WTC11 (cell line): ENCODE measurements at regions not wholly inside any gene's neighbourhood (a gene's known extent, or its start where the extent isn't known, plus 50 kb on each side); places are given as distances from the start of the nearest gene placed in this dataset.

Experiments
- ATAC-seq: fragments of 200-7000 bp; cut with Tn5 transposase; 2 replicates; pipeline ENCODE4 v1.10.0; 2021; ENCODE audit warnings: mild to moderate bottlenecking, moderate library complexity
- CTCF ChIA-PET: fragments of 300-600 bp; sonication (Branson Sonifier 250); formaldehyde crosslinking; loops from one replicate; lab custom pipeline; 2021; ENCODE audit warnings: antibody characterized with exemption; lab: Charles Lee
- POLR2A ChIA-PET: fragments of 350-600 bp; sonication (Branson Sonifier 250); formaldehyde crosslinking; loops from one replicate; lab custom pipeline; 2021; ENCODE audit warnings: antibody characterized with exemption; lab: Charles Lee
- DNase-seq: peaks from one replicate; pipeline ENCODE4 v3.0.0; 2021; ENCODE audit warnings: low spot score
- H3K27ac Mint-ChIP-seq: 2 replicates; pipeline ENCODE4 v1.8.0; 2021; ENCODE audit warnings: mixed read lengths
- H3K27me3 Mint-ChIP-seq: 2 replicates; pipeline ENCODE4 v1.8.0; 2021; ENCODE audit warnings: low read depth, mild to moderate bottlenecking, moderate library complexity, mixed read lengths
- H3K36me3 Mint-ChIP-seq: 2 replicates; pipeline ENCODE4 v1.8.0; 2021; ENCODE audit warnings: mixed read lengths
- H3K4me1 Mint-ChIP-seq: 2 replicates; pipeline ENCODE4 v1.8.0; 2022; ENCODE audit warnings: mixed read lengths
- H3K4me3 Mint-ChIP-seq: 2 replicates; pipeline ENCODE4 v1.8.0; 2021; ENCODE audit warnings: mild to moderate bottlenecking, moderate library complexity, mixed read lengths
- H3K9me3 Mint-ChIP-seq: 2 replicates; pipeline ENCODE4 v1.8.0; 2021; ENCODE audit warnings: mixed read lengths
- GABPB1 ChIP-seq: sonication (generic); formaldehyde crosslinking; IDR thresholded peaks from 2 replicates; pipeline ENCODE4 v1.8.1; 2023; ENCODE audit warnings: mild to moderate bottlenecking, missing genetic modification reagents
- NFYB ChIP-seq: sonication (generic); formaldehyde crosslinking; conservative IDR thresholded peaks from 2 replicates; pipeline ENCODE4 v1.8.0; 2022; ENCODE audit warnings: low read depth, missing genetic modification reagents
- NR2C2 ChIP-seq: sonication (generic); formaldehyde crosslinking; IDR thresholded peaks from 2 replicates; pipeline ENCODE4 v1.8.0; 2022; ENCODE audit warnings: mild to moderate bottlenecking, missing genetic modification reagents
- PRRX2 ChIP-seq: fragments of 250-450 bp; sonication (Bioruptor Pico); IDR thresholded peaks from 2 replicates; pipeline ENCODE4 v1.8.0; 2021; ENCODE audit warnings: mild to moderate bottlenecking
- RELA ChIP-seq: sonication (generic); formaldehyde crosslinking; IDR thresholded peaks from 2 replicates; pipeline ENCODE4 v1.8.1; 2022; ENCODE audit warnings: missing genetic modification reagents, mild to moderate bottlenecking, borderline replicate concordance
- SOX15 ChIP-seq: fragments of 250-450 bp; sonication (Bioruptor Pico); IDR thresholded peaks from 2 replicates; pipeline ENCODE4 v1.9.0; 2021; ENCODE audit warnings: mild to moderate bottlenecking
- STAT6 ChIP-seq: sonication (generic); formaldehyde crosslinking; conservative IDR thresholded peaks from 2 replicates; pipeline ENCODE4 v1.8.1; 2023; ENCODE audit warnings: mild to moderate bottlenecking, low read depth, missing genetic modification reagents, moderate library complexity
- TEAD1 ChIP-seq: sonication (generic); formaldehyde crosslinking; IDR thresholded peaks from 2 replicates; pipeline ENCODE4 v1.8.0; 2022; ENCODE audit warnings: mild to moderate bottlenecking, missing genetic modification reagents
- ZBTB21 ChIP-seq: sonication (generic); formaldehyde crosslinking; IDR thresholded peaks from 2 replicates; pipeline ENCODE4 v1.8.1; 2023; ENCODE audit warnings: mild to moderate bottlenecking, missing genetic modification reagents, borderline replicate concordance
- ZNF121 ChIP-seq: sonication (generic); formaldehyde crosslinking; IDR thresholded peaks from 2 replicates; pipeline ENCODE4 v1.8.0; 2023; ENCODE audit warnings: missing genetic modification reagents
- ZNF219 ChIP-seq: sonication (generic); formaldehyde crosslinking; IDR thresholded peaks from 2 replicates; pipeline ENCODE4 v1.8.0; 2023; ENCODE audit warnings: missing genetic modification reagents, mild to moderate bottlenecking, borderline replicate concordance
- ZNF232 ChIP-seq: sonication (generic); formaldehyde crosslinking; IDR thresholded peaks from 2 replicates; pipeline ENCODE4 v1.8.0; 2022; ENCODE audit warnings: mild to moderate bottlenecking, missing genetic modification reagents
- ZNF416 ChIP-seq: fragments of 250-450 bp; sonication (Bioruptor Pico); IDR thresholded peaks from 2 replicates; pipeline ENCODE4 v1.9.0; 2021; ENCODE audit warnings: mild to moderate bottlenecking, inconsistent platforms
- TF ChIP-seq, protein P1 (sequence below): fragments of 250-450 bp; sonication (Bioruptor Pico); conservative IDR thresholded peaks from 2 replicates; pipeline ENCODE4 v1.9.0; 2021; ENCODE audit warnings: mild to moderate bottlenecking
- TF ChIP-seq, protein P2 (sequence below): sonication (generic); formaldehyde crosslinking; IDR thresholded peaks from 2 replicates; pipeline ENCODE4 v1.8.0; 2022; ENCODE audit warnings: mild to moderate bottlenecking, missing genetic modification reagents
- TF ChIP-seq, protein P3 (sequence below): sonication (generic); formaldehyde crosslinking; IDR thresholded peaks from 2 replicates; pipeline ENCODE4 v1.8.1; 2023; ENCODE audit warnings: mild to moderate bottlenecking, missing genetic modification reagents, borderline replicate concordance
- TF ChIP-seq, protein P4 (sequence below): sonication (generic); formaldehyde crosslinking; IDR thresholded peaks from 2 replicates; pipeline ENCODE4 v1.8.1; 2022; ENCODE audit warnings: mild to moderate bottlenecking, missing genetic modification reagents, moderate library complexity, borderline replicate concordance
- TF ChIP-seq, protein P5 (sequence below): fragments of 250-450 bp; sonication (Bioruptor Pico); IDR thresholded peaks from 2 replicates; pipeline ENCODE4 v1.9.0; 2021; ENCODE audit warnings: mild to moderate bottlenecking, borderline replicate concordance

DNA sequence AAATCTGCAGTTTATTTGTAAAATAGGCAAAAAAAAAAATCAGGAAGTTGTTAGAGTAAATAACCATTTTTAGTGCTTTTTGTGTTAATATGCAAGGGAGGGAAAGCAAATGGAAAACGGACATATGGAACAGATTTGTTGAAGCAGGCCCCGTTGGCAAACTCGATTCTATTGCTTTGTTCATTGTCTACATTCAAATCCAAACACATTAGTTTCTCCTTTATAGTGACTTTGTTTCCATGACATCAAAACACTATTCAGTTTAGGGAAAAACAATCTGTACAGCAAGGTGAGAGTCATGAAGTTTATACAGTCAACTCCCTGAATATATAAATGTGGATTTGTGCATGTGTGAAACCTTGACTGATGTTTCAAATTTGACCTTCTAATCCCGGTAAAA lies 142.2 kb downstream of the FAM47A start:
- H3K4me1 Mint-ChIP-seq, result no peaks in the 10 kb centered on the region
- POLR2A ChIA-PET, result no interaction called here
- ATAC-seq, result no peak

More for the DNA sequence above, 142.2 kb downstream of the FAM47A start:
- no peaks in the 10 kb centered on the region for H3K36me3 Mint-ChIP-seq
- no peaks in the 10 kb centered on the region for H3K27me3 Mint-ChIP-seq
- 0 out of 2 replicates have a peak, but pooled peaks cover under 1% of the 10 kb centered on the region for H3K9me3 Mint-ChIP-seq
- H3K27ac Mint-ChIP-seq, result no peak overlapping the region
- DNase-seq, result no peak
- CTCF ChIA-PET, result no interaction called here
- no peak overlapping the region for H3K4me3 Mint-ChIP-seq
- TF ChIP-seq, protein P1, sequence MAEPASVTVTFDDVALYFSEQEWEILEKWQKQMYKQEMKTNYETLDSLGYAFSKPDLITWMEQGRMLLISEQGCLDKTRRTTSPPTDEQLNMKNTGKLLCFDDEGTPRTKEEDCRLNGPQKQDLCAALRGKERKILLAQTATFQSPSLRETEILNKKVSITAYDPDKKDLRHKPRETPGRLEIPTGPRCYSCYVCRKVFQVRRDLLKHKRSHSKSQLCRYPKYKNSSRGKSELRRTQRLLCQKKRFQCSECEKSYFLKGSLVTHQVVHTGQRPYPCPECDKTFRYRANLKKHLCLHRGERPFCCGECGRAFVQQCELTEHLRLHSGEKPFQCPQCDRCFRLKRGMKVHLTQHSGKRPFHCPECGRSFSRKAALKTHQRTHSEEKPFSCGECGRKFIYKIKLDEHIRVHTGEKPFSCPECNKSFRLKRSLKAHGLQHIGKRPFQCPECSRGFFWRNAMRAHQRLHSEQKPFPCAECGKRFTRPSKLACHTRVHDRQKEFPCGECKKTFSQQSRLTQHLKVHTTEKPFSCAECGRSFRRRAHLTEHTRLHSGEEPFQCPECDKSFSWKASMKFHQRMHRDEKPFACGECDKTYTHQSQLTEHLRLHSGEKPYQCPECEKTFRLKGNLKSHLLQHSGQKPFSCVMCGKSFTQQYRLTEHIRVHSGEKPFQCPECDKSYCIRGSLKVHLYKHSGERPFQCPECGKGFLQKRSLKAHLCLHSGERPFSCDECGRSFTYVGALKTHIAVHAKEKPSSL (CRISPR knock-in tag), result no peak
- TF ChIP-seq GABPB1 (CRISPR knock-in tag), result no peak
- TF ChIP-seq, protein P2, sequence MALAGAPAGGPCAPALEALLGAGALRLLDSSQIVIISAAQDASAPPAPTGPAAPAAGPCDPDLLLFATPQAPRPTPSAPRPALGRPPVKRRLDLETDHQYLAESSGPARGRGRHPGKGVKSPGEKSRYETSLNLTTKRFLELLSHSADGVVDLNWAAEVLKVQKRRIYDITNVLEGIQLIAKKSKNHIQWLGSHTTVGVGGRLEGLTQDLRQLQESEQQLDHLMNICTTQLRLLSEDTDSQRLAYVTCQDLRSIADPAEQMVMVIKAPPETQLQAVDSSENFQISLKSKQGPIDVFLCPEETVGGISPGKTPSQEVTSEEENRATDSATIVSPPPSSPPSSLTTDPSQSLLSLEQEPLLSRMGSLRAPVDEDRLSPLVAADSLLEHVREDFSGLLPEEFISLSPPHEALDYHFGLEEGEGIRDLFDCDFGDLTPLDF (CRISPR knock-in tag), result no peak
- TF ChIP-seq, protein P3, sequence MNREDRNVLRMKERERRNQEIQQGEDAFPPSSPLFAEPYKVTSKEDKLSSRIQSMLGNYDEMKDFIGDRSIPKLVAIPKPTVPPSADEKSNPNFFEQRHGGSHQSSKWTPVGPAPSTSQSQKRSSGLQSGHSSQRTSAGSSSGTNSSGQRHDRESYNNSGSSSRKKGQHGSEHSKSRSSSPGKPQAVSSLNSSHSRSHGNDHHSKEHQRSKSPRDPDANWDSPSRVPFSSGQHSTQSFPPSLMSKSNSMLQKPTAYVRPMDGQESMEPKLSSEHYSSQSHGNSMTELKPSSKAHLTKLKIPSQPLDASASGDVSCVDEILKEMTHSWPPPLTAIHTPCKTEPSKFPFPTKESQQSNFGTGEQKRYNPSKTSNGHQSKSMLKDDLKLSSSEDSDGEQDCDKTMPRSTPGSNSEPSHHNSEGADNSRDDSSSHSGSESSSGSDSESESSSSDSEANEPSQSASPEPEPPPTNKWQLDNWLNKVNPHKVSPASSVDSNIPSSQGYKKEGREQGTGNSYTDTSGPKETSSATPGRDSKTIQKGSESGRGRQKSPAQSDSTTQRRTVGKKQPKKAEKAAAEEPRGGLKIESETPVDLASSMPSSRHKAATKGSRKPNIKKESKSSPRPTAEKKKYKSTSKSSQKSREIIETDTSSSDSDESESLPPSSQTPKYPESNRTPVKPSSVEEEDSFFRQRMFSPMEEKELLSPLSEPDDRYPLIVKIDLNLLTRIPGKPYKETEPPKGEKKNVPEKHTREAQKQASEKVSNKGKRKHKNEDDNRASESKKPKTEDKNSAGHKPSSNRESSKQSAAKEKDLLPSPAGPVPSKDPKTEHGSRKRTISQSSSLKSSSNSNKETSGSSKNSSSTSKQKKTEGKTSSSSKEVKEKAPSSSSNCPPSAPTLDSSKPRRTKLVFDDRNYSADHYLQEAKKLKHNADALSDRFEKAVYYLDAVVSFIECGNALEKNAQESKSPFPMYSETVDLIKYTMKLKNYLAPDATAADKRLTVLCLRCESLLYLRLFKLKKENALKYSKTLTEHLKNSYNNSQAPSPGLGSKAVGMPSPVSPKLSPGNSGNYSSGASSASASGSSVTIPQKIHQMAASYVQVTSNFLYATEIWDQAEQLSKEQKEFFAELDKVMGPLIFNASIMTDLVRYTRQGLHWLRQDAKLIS (CRISPR knock-in tag), result no peak
- TF ChIP-seq, protein P4, sequence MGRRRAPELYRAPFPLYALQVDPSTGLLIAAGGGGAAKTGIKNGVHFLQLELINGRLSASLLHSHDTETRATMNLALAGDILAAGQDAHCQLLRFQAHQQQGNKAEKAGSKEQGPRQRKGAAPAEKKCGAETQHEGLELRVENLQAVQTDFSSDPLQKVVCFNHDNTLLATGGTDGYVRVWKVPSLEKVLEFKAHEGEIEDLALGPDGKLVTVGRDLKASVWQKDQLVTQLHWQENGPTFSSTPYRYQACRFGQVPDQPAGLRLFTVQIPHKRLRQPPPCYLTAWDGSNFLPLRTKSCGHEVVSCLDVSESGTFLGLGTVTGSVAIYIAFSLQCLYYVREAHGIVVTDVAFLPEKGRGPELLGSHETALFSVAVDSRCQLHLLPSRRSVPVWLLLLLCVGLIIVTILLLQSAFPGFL (CRISPR knock-in tag), result no peak
- no peak for TF ChIP-seq ZBTB21 (CRISPR knock-in tag)
- no peak for TF ChIP-seq TEAD1
- no peak for TF ChIP-seq NFYB (CRISPR knock-in tag)
- no peak for TF ChIP-seq ZNF121 (CRISPR knock-in tag)
- TF ChIP-seq PRRX2 (CRISPR knock-in tag), result no peak
- no peak for TF ChIP-seq NR2C2 (CRISPR knock-in tag)
- TF ChIP-seq, protein P5, sequence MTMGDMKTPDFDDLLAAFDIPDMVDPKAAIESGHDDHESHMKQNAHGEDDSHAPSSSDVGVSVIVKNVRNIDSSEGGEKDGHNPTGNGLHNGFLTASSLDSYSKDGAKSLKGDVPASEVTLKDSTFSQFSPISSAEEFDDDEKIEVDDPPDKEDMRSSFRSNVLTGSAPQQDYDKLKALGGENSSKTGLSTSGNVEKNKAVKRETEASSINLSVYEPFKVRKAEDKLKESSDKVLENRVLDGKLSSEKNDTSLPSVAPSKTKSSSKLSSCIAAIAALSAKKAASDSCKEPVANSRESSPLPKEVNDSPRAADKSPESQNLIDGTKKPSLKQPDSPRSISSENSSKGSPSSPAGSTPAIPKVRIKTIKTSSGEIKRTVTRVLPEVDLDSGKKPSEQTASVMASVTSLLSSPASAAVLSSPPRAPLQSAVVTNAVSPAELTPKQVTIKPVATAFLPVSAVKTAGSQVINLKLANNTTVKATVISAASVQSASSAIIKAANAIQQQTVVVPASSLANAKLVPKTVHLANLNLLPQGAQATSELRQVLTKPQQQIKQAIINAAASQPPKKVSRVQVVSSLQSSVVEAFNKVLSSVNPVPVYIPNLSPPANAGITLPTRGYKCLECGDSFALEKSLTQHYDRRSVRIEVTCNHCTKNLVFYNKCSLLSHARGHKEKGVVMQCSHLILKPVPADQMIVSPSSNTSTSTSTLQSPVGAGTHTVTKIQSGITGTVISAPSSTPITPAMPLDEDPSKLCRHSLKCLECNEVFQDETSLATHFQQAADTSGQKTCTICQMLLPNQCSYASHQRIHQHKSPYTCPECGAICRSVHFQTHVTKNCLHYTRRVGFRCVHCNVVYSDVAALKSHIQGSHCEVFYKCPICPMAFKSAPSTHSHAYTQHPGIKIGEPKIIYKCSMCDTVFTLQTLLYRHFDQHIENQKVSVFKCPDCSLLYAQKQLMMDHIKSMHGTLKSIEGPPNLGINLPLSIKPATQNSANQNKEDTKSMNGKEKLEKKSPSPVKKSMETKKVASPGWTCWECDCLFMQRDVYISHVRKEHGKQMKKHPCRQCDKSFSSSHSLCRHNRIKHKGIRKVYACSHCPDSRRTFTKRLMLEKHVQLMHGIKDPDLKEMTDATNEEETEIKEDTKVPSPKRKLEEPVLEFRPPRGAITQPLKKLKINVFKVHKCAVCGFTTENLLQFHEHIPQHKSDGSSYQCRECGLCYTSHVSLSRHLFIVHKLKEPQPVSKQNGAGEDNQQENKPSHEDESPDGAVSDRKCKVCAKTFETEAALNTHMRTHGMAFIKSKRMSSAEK (CRISPR knock-in tag), result no peak
- TF ChIP-seq STAT6, result no peak
- no peak for TF ChIP-seq ZNF232 (CRISPR knock-in tag)
- no peak for TF ChIP-seq ZNF416
- no peak for TF ChIP-seq ZNF219 (CRISPR knock-in tag)
- no peak for TF ChIP-seq RELA (CRISPR knock-in tag)
- no peak for TF ChIP-seq SOX15 (CRISPR knock-in tag)
